HFF-Myc (cell line): ENCODE measurements at regions not wholly inside any gene's neighbourhood (a gene's known extent, or its start where the extent isn't known, plus 50 kb on each side); places are given as distances from the start of the nearest gene placed in this dataset.

Experiments used
- DNase-seq: peaks from one replicate; pipeline ENCODE4 v3.0.0-alpha.2; 2011; ENCODE audit warnings: low read depth; ENCODE audit errors: extremely low read depth
- H3K4me3 ChIP-seq: replicated peaks from 2 replicates; pipeline ENCODE4 v1.5.1; 2011; ENCODE audit warnings: low read depth, mild to moderate bottlenecking, control low read depth, low read length
- TF ChIP-seq, protein P1 (sequence below): IDR thresholded peaks from 2 replicates; pipeline ENCODE4 v1.5.1; 2012; ENCODE audit warnings: mild to moderate bottlenecking, low read depth, low read length, control low read depth; ENCODE audit errors: missing control alignments

DNA sequence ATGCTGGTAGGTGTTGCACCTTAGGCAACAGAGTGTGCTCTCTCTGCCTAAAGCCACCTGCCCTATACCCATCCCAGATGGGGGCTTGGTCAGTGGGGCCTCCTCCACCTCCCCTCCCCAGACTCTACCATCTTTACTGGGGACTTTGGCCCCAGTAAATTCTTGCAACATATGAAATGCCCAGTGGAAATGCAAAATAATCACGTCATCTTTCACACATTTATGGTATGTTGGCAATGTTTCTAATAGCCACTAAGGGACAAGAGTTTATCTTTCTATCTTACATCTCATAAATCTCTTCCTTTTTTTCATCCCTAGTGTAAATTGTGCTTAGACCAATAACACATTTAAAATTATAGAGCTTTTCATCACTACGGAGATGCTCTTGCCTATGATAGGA, 103.0 kb upstream of the MAML3 start:
- TF ChIP-seq, protein P1, sequence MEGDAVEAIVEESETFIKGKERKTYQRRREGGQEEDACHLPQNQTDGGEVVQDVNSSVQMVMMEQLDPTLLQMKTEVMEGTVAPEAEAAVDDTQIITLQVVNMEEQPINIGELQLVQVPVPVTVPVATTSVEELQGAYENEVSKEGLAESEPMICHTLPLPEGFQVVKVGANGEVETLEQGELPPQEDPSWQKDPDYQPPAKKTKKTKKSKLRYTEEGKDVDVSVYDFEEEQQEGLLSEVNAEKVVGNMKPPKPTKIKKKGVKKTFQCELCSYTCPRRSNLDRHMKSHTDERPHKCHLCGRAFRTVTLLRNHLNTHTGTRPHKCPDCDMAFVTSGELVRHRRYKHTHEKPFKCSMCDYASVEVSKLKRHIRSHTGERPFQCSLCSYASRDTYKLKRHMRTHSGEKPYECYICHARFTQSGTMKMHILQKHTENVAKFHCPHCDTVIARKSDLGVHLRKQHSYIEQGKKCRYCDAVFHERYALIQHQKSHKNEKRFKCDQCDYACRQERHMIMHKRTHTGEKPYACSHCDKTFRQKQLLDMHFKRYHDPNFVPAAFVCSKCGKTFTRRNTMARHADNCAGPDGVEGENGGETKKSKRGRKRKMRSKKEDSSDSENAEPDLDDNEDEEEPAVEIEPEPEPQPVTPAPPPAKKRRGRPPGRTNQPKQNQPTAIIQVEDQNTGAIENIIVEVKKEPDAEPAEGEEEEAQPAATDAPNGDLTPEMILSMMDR: no peak
- no peak overlapping the region for H3K4me3 ChIP-seq
- DNase-seq: no peak

DNA sequence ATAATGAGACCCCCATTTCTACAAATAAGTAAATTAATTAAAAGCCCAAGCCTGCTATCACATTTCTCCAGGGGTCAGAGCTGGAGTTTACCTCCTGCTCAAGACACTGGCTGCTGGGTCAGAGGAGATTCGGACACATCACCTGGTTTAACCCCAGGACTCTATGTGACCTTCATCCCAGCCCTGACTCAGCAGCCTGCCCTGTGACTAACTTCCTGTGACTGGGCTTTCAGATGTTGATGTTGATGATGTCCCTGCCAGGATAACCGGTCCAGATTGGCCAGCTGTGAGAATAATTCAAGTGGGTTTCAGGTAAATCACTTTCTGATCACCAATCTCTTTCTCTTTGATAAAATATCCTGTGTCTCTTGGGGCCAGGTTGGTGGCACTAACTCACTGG, 102.4 kb upstream of the MAML3 start:
- TF ChIP-seq, protein P1: no peak
- DNase-seq: no peak
- H3K4me3 ChIP-seq: no peak overlapping the region

DNA sequence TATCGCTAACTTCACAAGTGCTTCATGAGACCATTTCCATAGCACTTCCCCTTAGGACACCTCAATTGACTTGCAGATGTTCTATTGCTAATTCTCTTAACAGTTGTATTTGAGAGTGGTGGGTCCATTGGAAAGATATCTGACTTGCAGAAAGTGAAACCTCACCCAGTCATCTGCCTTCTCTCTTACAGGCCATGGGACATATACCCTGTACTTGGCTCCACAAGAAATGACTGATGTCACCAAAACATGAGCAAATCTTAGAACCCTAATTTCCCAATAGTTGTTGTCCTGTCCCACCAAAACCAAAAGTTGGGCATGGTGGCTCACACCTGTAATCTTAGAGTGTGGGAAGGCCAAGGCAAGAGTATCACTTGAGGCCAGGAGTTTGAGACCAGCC, 101.9 kb upstream of the MAML3 start:
- no peak for DNase-seq
- TF ChIP-seq, protein P1: no peak
- H3K4me3 ChIP-seq: no peak overlapping the region

DNA sequence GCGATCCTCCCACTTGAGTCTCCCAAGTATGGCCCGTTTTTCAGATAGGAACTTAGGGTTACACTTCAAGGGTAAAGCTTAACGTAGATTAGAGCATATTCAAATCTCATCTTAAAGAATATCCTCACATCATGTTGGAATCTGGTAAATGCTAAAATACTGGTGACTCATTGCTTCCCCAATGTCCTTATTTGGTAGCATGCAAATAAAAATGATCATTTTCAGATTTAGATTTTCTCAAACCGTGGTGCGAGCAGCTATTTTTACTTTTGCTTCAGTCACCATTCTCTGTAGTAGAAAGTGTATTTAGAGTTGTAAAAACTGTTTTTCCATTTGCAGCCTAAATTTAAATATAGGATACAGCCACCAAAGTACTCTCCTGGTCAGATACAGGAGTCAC, 101.5 kb upstream of the MAML3 start:
- TF ChIP-seq, protein P1: no peak
- no peak for DNase-seq
- no peak overlapping the region for H3K4me3 ChIP-seq

DNA sequence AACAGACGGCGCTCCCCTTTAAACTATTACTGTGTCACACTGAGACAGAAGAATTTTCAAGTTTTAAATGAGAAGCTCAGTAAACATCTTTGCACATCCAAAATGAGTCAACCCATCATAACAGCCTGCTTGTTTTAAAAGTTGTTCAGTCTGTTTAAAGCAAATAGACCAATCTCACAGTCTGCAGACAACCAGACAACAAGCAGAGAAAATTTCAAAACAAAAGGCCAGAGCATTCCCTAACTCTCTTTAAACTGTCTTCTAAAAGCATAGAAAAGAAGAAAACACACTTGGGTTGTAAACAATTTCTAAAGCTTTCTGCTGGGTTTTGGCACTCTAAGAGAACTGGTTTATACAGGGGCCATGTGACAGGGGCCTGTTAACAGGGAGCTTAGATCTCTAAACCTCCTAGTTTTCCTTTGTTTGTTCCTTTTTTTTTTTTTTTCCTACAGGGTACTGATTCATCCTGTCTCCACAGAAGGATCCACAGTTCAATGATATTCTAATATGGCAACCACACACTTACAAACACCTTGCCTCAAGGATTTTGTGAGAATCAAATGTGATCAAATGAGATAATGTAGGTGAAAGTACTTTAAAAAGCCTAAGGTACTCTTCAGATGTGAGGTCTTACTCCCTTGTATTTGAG, 100.8 kb upstream of the MAML3 start:
- TF ChIP-seq, protein P1: no peak
- DNase-seq: no peak
- no peak overlapping the region for H3K4me3 ChIP-seq

DNA sequence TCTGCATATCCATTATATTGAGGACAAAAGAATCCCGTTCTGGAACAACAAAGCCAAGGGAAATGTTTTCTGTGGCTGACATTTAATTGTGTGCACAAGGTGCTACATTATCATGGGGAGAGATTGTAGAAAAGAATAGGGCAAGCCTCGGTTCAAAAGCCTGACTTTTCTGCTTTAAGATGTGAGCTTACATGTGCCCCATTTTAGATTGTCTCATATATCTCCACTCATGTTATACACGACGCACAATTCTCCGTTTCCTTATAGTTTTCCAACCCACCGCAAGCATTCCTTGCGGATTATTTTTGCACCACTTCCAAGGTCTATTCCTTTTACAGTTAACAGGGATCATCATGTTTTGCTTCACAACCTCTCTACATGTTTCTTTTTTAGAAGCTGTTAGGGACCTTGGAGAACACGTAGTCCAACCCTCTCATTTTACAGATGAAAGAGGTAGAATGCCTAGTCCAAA, 99.6 kb upstream of the MAML3 start:
- H3K4me3 ChIP-seq: no peak overlapping the region
- no peak for DNase-seq
- TF ChIP-seq, protein P1: no peak
